GM10266 (cell line): ENCODE measurements at regions not wholly inside any gene's neighbourhood (a gene's known extent, or its start where the extent isn't known, plus 50 kb on each side); places are given as distances from the start of the nearest gene placed in this dataset.

Source experiments
- DNase-seq: peaks from one replicate; pipeline ENCODE4 v3.0.0; 2012; ENCODE audit errors: extremely low spot score
- TF ChIP-seq, protein P1 (sequence below): IDR thresholded peaks from 2 replicates; pipeline ENCODE4 v1.5.1; 2012; ENCODE audit warnings: mild to moderate bottlenecking, low read depth; ENCODE audit not compliant: control insufficient read depth, insufficient read depth; ENCODE audit errors: missing control alignments

DNA sequence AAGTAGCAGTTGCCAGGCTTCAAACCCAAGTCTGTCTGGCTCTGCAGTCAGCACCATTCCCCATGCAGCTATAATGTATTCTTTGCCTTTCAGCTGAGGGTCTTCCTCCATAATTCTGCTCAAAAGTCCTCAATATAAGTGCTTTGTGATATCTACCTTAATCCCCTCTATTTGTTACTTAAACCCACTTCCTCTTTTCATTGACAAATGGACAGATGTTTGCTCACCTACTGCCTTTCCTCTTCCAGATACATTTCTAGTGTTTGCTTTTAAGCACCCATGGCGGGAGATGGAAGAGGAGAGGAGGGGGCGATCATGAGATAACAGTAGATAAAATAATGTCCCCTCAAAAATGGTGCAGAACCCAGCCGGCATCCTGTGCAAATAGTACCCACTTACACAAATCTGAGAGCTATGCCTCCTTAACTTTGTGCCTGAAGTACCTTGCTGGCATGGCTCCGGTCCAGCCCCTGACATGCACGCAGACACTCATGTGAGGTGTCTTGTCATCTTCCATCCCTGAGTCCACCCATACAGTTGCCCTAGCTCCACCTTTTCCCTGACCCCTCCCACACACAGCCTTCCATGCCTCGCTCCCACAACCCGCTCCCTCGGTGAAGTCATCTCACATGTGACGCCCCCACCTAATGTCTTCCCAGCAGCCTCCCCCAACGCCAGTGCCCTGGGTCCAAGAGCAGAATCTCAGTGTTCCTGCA is 109.6 kb downstream of the TRIM29 start:
- DNase-seq, result no peak
- TF ChIP-seq, protein P1, sequence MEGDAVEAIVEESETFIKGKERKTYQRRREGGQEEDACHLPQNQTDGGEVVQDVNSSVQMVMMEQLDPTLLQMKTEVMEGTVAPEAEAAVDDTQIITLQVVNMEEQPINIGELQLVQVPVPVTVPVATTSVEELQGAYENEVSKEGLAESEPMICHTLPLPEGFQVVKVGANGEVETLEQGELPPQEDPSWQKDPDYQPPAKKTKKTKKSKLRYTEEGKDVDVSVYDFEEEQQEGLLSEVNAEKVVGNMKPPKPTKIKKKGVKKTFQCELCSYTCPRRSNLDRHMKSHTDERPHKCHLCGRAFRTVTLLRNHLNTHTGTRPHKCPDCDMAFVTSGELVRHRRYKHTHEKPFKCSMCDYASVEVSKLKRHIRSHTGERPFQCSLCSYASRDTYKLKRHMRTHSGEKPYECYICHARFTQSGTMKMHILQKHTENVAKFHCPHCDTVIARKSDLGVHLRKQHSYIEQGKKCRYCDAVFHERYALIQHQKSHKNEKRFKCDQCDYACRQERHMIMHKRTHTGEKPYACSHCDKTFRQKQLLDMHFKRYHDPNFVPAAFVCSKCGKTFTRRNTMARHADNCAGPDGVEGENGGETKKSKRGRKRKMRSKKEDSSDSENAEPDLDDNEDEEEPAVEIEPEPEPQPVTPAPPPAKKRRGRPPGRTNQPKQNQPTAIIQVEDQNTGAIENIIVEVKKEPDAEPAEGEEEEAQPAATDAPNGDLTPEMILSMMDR, result no peak

DNA sequence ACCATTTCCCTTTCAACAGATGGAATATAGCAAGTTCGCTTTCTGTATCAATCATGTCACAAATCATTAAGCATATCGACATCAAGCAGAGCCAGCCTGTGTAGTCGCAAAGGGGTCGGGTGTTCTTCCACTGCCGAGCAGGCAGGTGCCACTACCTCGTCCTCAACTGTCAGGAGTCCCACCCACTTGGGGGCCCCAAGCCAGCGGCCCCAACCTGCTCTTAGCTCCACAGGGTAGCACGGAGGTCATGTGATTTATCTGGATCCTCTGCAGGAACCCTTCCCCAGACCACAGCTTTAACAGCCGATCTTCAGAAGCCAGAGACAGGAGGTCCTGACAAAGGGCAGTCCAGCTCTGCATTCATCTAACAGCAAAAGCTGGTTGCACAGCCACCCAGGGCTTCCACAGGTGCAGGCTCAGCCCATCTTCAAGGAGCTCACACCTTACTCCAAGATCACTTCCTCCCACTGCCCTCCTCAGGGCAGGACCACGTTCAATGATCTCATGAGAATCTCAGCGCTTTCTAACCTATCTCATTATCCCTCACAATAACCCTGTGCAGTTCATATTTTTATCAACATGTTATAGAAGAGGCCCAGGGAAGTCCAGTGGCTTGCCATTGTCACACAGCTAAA is 110.2 kb downstream of the TRIM29 start:
- TF ChIP-seq, protein P1, result no peak
- no peak for DNase-seq

GRCh38 chr11:120025606-120026335 is 112.1 kb downstream of the TRIM29 start:
- no peak for DNase-seq
- TF ChIP-seq, protein P1, result no peak

- no peak for DNase-seq
- TF ChIP-seq, protein P1, result no peak
Observed at GRCh38 chr11:120024586-120024985, 113.3 kb downstream of the TRIM29 start.

GRCh38 chr11:120024046-120024445 is 113.9 kb downstream of the TRIM29 start:
- no peak for DNase-seq
- TF ChIP-seq, protein P1, result no peak

DNA sequence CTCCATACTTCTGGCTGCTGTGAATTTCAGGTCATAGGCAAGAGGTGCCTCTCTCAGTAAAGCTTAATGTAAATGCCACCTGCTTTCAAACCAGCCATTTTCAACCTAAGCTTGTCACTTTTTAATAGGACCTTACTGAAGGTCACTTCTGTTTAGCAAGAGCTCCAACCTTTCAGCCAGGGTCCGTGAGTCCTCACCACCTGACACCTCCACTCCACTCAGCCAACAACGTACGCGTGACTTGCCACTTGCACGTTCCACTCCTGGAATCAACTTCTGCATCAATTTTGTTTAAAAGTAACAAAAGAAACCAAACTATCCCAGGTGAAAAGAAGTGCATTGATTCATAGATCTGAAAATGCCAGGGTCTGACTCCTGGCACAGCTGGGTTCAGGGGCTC is 114.4 kb downstream of the TRIM29 start:
- TF ChIP-seq, protein P1, result no peak

DNA sequence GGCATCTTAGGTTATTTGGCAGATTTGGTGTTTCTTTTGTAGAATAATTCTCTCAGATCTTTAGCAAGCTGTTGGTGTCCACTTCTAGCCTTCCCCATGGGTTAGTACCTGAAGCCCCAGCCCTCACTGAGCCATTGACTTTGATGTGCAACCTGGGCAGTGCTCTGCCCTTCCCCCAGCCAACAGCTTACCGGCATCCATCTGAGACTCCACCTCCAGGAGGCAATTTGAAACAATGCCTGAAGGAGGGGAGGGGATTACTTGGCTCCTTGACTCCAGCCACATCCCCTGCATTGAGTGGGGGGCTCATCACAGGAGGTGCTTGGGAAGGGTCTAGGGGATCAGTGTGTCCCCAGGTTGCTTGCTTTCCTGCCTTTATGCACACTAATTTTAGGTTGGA is 114.8 kb downstream of the TRIM29 start:
- DNase-seq, result no peak
- TF ChIP-seq, protein P1, result no peak

More for the DNA sequence above, 114.4 kb downstream of the TRIM29 start:
- no peak for DNase-seq
